SK-N-SH treated with all-trans-retinoic acid at 6 μM for 48 hours (cell line): ENCODE measurements at regions not wholly inside any gene's neighbourhood (a gene's known extent, or its start where the extent isn't known, plus 50 kb on each side); places are given as distances from the start of the nearest gene placed in this dataset.
"Not testable (repeated sequence)": the region's sequence is repeated elsewhere in the genome, so short reads cannot be mapped to it uniquely, and the experiment has no call there.

Source experiments
- ATAC-seq: fragments of 200-7000 bp; cut with Tn5 transposase; 3 replicates; pipeline ENCODE4 v1.9.1; 2020; ENCODE audit warnings: mild to moderate bottlenecking, moderate library complexity
- BACH2 ChIP-seq: fragments of 250-450 bp; sonication (Bioruptor Pico); IDR thresholded peaks from 2 replicates; pipeline ENCODE4 v1.9.0; 2021; ENCODE audit warnings: mild to moderate bottlenecking, borderline replicate concordance
- CSDC2 ChIP-seq: fragments of 250-450 bp; sonication (Bioruptor Pico); IDR thresholded peaks from 2 replicates; pipeline ENCODE4 v1.5.0; 2020; ENCODE audit warnings: mild to moderate bottlenecking, moderate library complexity
- CSRNP3 ChIP-seq: fragments of 250-450 bp; sonication (Bioruptor Pico); IDR thresholded peaks from 2 replicates; pipeline ENCODE4 v1.5.1; 2021; ENCODE audit warnings: mild to moderate bottlenecking, moderate library complexity
- ESRRG ChIP-seq: fragments of 250-450 bp; sonication (Bioruptor Pico); IDR thresholded peaks from 2 replicates; pipeline ENCODE4 v1.6.1; 2021; ENCODE audit warnings: mild to moderate bottlenecking
- GLIS3 ChIP-seq: fragments of 250-450 bp; sonication (Bioruptor Pico); IDR thresholded peaks from 2 replicates; pipeline ENCODE4 v1.5.0; 2020; ENCODE audit warnings: mild to moderate bottlenecking, moderate library complexity
- ISL1 ChIP-seq: fragments of 250-450 bp; sonication (Bioruptor Pico); IDR thresholded peaks from 2 replicates; pipeline ENCODE4 v2.1.2; 2022; ENCODE audit warnings: mild to moderate bottlenecking, moderate library complexity
- OSR1 ChIP-seq: fragments of 250-450 bp; sonication (Bioruptor Pico); IDR thresholded peaks from 2 replicates; pipeline ENCODE4 v1.8.0; 2022; ENCODE audit warnings: moderate library complexity, mild to moderate bottlenecking, inconsistent platforms
- PATZ1 ChIP-seq: fragments of 250-450 bp; sonication (Bioruptor Pico); IDR thresholded peaks from 2 replicates; pipeline ENCODE4 v1.8.0; 2020; ENCODE audit warnings: mild to moderate bottlenecking, moderate library complexity, borderline replicate concordance
- PPARA ChIP-seq: fragments of 250-450 bp; sonication (Bioruptor Pico); IDR thresholded peaks from 2 replicates; pipeline ENCODE4 v1.5.0; 2020; ENCODE audit warnings: mild to moderate bottlenecking, borderline replicate concordance
- RARB ChIP-seq: fragments of 250-450 bp; sonication (Bioruptor Pico); IDR thresholded peaks from 2 replicates; pipeline ENCODE4 v1.8.0; 2021; ENCODE audit warnings: mild to moderate bottlenecking, moderate library complexity
- SNAI2 ChIP-seq: fragments of 250-450 bp; sonication (Bioruptor Pico); IDR thresholded peaks from 2 replicates; pipeline ENCODE4 v1.5.0; 2020; ENCODE audit warnings: mild to moderate bottlenecking, moderate library complexity
- TOX ChIP-seq: fragments of 250-450 bp; sonication (Bioruptor Pico); IDR thresholded peaks from 2 replicates; pipeline ENCODE4 v1.8.0; 2021; ENCODE audit warnings: mild to moderate bottlenecking, moderate library complexity, borderline replicate concordance
- ZC3H10 ChIP-seq: fragments of 250-450 bp; sonication (Bioruptor Pico); IDR thresholded peaks from 2 replicates; pipeline ENCODE4 v1.5.1; 2021; ENCODE audit warnings: mild to moderate bottlenecking, moderate library complexity
- ZFP3 ChIP-seq: fragments of 250-450 bp; sonication (Bioruptor Pico); IDR thresholded peaks from 2 replicates; pipeline ENCODE4 v1.5.0; 2020; ENCODE audit warnings: mild to moderate bottlenecking, moderate library complexity
- ZFP30 ChIP-seq: fragments of 450-650 bp; formaldehyde crosslinking; IDR thresholded peaks from 2 replicates; pipeline ENCODE4 v1.5.0; 2022; ENCODE audit warnings: mild to moderate bottlenecking, moderate library complexity
- ZNF565 ChIP-seq: fragments of 450-650 bp; formaldehyde crosslinking; conservative IDR thresholded peaks from 2 replicates; pipeline ENCODE4 v1.5.0; 2020; ENCODE audit warnings: low read depth, mild to moderate bottlenecking, moderate library complexity
- ZNF70 ChIP-seq: fragments of 450-650 bp; formaldehyde crosslinking; IDR thresholded peaks from 2 replicates; pipeline ENCODE4 v1.5.0; 2020; ENCODE audit warnings: mild to moderate bottlenecking, moderate library complexity
- ZNF8 ChIP-seq: fragments of 450-650 bp; formaldehyde crosslinking; IDR thresholded peaks from 2 replicates; pipeline ENCODE4 v1.5.0; 2020; ENCODE audit warnings: mild to moderate bottlenecking, moderate library complexity
- TF ChIP-seq, protein P1 (sequence below): fragments of 250-450 bp; sonication (Bioruptor Pico); IDR thresholded peaks from 2 replicates; pipeline ENCODE4 v1.5.1; 2020; ENCODE audit warnings: low read depth, mild to moderate bottlenecking, moderate library complexity
- TF ChIP-seq, protein P2 (sequence below): fragments of 250-450 bp; sonication (Bioruptor Pico); IDR thresholded peaks from 2 replicates; pipeline ENCODE4 v1.8.0; 2021; ENCODE audit warnings: low read depth, mild to moderate bottlenecking, moderate library complexity, borderline replicate concordance

GRCh38 chr4:28109801-28110200 lies 1249.2 kb downstream of the STIM2 start (continued):
- TF ChIP-seq, protein P1, sequence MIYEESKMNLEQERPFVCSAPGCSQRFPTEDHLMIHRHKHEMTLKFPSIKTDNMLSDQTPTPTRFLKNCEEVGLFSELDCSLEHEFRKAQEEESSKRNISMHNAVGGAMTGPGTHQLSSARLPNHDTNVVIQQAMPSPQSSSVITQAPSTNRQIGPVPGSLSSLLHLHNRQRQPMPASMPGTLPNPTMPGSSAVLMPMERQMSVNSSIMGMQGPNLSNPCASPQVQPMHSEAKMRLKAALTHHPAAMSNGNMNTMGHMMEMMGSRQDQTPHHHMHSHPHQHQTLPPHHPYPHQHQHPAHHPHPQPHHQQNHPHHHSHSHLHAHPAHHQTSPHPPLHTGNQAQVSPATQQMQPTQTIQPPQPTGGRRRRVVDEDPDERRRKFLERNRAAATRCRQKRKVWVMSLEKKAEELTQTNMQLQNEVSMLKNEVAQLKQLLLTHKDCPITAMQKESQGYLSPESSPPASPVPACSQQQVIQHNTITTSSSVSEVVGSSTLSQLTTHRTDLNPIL (CRISPR knock-in tag), result no peak
- TF ChIP-seq SNAI2 (CRISPR knock-in tag) (no peak), ISL1 (CRISPR knock-in tag) (no peak), ESRRG (CRISPR knock-in tag) (no peak), GLIS3 (CRISPR knock-in tag) (no peak), ZC3H10 (CRISPR knock-in tag) (no peak)

DNA sequence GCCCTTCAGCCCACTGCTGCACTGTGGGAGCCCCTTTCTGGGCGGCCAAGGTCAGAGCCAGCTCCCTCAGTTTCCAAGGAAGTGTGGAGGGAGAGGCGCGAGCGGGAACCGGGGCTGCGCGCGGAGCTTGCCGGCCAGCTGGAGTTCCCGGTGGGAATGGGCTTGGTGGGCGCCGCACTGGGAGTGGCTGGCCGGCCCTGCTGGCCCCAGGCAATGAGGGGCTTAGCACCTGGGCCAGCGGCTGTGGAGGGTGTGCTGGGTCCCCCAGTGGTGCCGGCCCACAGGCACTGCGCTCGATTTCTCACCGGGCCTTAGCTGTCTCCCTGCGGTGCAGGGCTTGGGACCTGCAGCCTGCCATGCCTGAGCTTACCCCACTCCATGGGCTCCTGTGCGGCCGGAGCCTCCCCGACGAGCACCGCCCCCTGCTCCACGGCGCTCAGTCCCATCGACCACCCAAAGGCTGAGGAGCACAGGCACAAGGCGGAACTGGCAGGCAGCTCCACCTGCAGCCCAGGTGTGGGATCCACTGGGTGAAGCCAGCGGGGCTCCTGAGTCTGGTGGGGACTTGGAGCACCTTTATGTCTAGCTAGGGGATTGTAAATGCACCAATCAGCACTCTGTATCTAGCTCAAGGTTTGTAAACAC lies 1252.2 kb downstream of the STIM2 start:
- ATAC-seq, result not testable (repeated sequence)

GRCh38 chr4:28113586-28113985 lies 1252.9 kb downstream of the STIM2 start:
- ATAC-seq, result not testable (repeated sequence)

DNA sequence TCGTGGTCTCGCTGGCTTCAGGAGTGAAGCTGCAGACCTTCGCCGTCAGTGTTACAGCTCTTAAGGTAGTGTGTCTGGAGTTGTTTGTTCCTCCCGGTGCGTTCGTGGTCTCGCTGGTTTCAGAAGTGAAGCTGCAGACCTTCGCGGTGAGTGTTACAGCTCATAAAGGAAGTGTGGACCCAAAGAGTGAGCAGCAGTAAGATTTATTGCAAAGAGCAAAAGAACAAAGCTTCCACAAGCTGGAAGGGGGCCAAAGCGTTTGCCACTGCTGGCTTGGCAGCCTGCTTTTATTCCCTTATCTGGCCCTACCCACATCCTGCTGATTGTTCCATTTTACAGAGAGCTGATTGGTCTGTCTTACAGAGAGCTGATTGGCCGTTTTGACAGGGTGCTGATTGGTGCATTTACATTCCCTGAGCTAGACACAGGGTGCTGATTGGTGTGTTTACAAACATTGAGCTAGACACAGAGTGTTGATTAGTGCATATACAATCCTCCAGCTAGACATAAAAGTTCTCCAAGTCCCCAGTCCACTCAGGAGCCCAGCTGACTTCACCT lies 1256.0 kb downstream of the STIM2 start:
- ATAC-seq, result not testable (repeated sequence)

- TF ChIP-seq ZFP3, result no peak
- no peak for TF ChIP-seq PPARA (CRISPR knock-in tag)
- no peak for TF ChIP-seq ZFP30 (CRISPR knock-in tag)
- TF ChIP-seq CSRNP3 (CRISPR knock-in tag), result no peak
- no peak for TF ChIP-seq BACH2 (CRISPR knock-in tag)
- TF ChIP-seq RARB, result no peak
- TF ChIP-seq ZNF8 (CRISPR knock-in tag), result no peak
- no peak for TF ChIP-seq SNAI2 (CRISPR knock-in tag)
- no peak for TF ChIP-seq OSR1 (CRISPR knock-in tag)
- TF ChIP-seq TOX (CRISPR knock-in tag), result no peak
- TF ChIP-seq, all 23 proteins: peak for 0
- no peak for ATAC-seq
These were observed 1256.5 kb downstream of the STIM2 start for GRCh38 chr4:28117084-28117682.

DNA sequence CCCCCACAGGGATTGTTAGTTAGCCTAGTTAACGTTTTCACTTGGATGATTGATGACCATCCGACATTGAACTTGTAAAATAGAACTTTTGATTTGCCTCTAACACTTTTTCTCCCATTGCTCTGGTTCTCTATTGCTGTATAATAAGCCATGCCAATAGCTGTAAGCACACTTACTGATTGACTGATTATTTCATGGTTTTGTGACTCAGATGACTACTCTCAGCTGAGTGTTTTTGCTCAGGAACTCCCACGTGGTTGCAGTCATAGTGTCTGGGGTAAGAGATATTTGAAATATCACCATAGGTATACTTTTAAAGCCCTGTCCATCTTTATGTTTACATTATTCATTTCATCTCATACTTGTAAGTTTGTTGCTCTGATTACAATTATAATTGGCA lies 1285.5 kb downstream of the STIM2 start:
- no peak for ATAC-seq
- TF ChIP-seq ZNF565 (CRISPR knock-in tag), result no peak
- TF ChIP-seq ISL1 (CRISPR knock-in tag), result no peak
- TF ChIP-seq CSRNP3 (CRISPR knock-in tag), result no peak

DNA sequence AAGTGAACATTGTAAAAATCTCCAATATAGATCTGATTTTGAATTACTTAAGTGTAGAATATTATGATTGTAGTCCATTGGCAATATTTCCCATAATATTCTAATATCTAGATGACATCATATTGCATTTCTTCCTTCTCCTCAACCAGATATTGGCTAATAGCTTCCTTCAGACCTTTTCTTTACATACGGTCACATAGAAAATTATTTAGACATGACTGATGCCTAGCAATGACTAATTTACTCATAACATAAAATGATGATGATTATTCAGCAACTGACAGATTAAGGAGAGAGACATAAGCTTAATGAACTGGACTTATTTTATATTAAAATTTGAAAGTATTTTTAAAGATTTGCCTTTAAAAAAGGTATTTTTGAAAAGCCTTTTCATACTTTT lies 1287.6 kb downstream of the STIM2 start:
- no peak for ATAC-seq
- TF ChIP-seq SNAI2 (CRISPR knock-in tag) (no peak), GLIS3 (CRISPR knock-in tag) (no peak), CSDC2 (CRISPR knock-in tag) (no peak), ZNF70 (CRISPR knock-in tag) (no peak), ZFP30 (CRISPR knock-in tag) (no peak), PATZ1 (CRISPR knock-in tag) (no peak), ZNF565 (CRISPR knock-in tag) (no peak)
- TF ChIP-seq, protein P2, sequence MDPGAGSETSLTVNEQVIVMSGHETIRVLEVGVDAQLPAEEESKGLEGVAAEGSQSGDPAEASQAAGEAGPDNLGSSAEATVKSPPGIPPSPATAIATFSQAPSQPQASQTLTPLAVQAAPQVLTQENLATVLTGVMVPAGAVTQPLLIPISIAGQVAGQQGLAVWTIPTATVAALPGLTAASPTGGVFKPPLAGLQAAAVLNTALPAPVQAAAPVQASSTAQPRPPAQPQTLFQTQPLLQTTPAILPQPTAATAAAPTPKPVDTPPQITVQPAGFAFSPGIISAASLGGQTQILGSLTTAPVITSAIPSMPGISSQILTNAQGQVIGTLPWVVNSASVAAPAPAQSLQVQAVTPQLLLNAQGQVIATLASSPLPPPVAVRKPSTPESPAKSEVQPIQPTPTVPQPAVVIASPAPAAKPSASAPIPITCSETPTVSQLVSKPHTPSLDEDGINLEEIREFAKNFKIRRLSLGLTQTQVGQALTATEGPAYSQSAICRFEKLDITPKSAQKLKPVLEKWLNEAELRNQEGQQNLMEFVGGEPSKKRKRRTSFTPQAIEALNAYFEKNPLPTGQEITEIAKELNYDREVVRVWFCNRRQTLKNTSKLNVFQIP (CRISPR knock-in tag), result no peak
- TF ChIP-seq, protein P1 (CRISPR knock-in tag), result no peak
